NCI-H1694 (cell line): ENCODE measurements at regions not wholly inside any gene's neighbourhood (a gene's known extent, or its start where the extent isn't known, plus 50 kb on each side); places are given as distances from the start of the nearest gene placed in this dataset.
A peak's percentile ranks its signal among the peaks of the same experiment; 100 is the strongest.
"Not testable (repeated sequence)": the region's sequence is repeated elsewhere in the genome, so short reads cannot be mapped to it uniquely, and the experiment has no call there.

Experiments used
- DNase-seq: peaks from one replicate; lab custom pipeline; 2025; lab: John Stamatoyannopoulos, UW

- DNase-seq, result no peak
Observed at GRCh38 chr2:215832791-215833190, 180.6 kb downstream of the MREG start.

GRCh38 chr2:215831296-215831913 lies 181.9 kb downstream of the MREG start:
- DNase-seq, result no peak

GRCh38 chr2:215830304-215830703 lies 183.0 kb downstream of the MREG start:
- DNase-seq, result no peak

GRCh38 chr2:215829261-215829660 lies 184.1 kb downstream of the MREG start:
- DNase-seq, result no peak

GRCh38 chr2:215828528-215829184 lies 184.7 kb downstream of the MREG start:
- peak; percentile 62 for DNase-seq

- DNase-seq, result no peak
Observed at GRCh38 chr2:215826838-215827441, 186.4 kb downstream of the MREG start.

GRCh38 chr2:215826376-215826775 lies 187.0 kb downstream of the MREG start:
- no peak for DNase-seq

- DNase-seq, result no peak
Observed at GRCh38 chr2:215825707-215826106, 187.6 kb downstream of the MREG start.

GRCh38 chr2:215821298-215821697 lies 192.1 kb downstream of the MREG start:
- DNase-seq, result not testable (repeated sequence)

GRCh38 chr2:215819713-215820112 lies 193.6 kb downstream of the MREG start:
- not testable (repeated sequence) for DNase-seq

GRCh38 chr2:215817046-215817445 lies 196.3 kb downstream of the MREG start:
- DNase-seq, result no peak

GRCh38 chr2:215816424-215816823 lies 196.9 kb downstream of the MREG start:
- no peak for DNase-seq

- DNase-seq, result no peak
Observed at GRCh38 chr2:215815960-215816359, 197.4 kb downstream of the MREG start.

GRCh38 chr2:215812966-215813365 lies 200.4 kb downstream of the MREG start:
- DNase-seq, result no peak

- no peak for DNase-seq
Observed at GRCh38 chr2:215811409-215812345, 201.7 kb downstream of the MREG start.

GRCh38 chr2:215811003-215811402 lies 202.3 kb downstream of the MREG start:
- DNase-seq, result no peak

- DNase-seq, result no peak
Observed at GRCh38 chr2:215808996-215809395, 204.4 kb downstream of the MREG start.

- DNase-seq, result no peak
Observed at GRCh38 chr2:215808194-215808593, 205.2 kb downstream of the MREG start.

- DNase-seq, result no peak
Observed at GRCh38 chr2:215805493-215805892, 207.9 kb downstream of the MREG start.

- DNase-seq, result no peak
Observed at GRCh38 chr2:215803150-215803549, 210.2 kb downstream of the MREG start.

- DNase-seq, result no peak
Observed at GRCh38 chr2:215799194-215799593, 214.2 kb downstream of the MREG start.

GRCh38 chr2:215797676-215798075 lies 215.7 kb downstream of the MREG start:
- DNase-seq, result no peak
